HG02938 (cell line): ENCODE measurements at regions not wholly inside any gene's neighbourhood (a gene's known extent, or its start where the extent isn't known, plus 50 kb on each side); places are given as distances from the start of the nearest gene placed in this dataset.
"Not testable (repeated sequence)": the region's sequence is repeated elsewhere in the genome, so short reads cannot be mapped to it uniquely, and the experiment has no call there.

Experiments
- ATAC-seq: cut with Tn5 transposase; IDR thresholded peaks from one replicate; pipeline ENCODE4 v1.9.1; 2021; ENCODE audit warnings: mild to moderate bottlenecking, moderate library complexity; ENCODE audit not compliant: unreplicated experiment

DNA sequence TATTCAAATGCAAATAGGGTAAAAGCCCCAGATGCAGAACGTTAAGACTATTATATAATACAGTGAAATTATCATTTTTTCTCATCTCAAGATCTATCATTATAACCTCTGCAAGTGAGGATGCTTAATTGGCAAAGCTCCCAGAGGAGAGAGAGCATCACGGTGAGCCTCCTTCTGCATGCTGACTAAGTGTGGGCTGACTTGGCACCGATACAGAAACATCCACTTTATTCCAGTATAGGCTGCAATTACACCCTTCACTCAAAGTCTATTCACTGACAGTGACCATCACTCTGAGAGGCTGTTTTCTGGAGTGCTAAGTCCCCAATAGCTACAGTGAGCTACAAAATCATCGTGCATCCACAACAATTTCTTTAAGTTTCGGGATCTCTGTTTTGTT lies 171.1 kb upstream of the NBPF9 start:
- ATAC-seq = not testable (repeated sequence)

DNA sequence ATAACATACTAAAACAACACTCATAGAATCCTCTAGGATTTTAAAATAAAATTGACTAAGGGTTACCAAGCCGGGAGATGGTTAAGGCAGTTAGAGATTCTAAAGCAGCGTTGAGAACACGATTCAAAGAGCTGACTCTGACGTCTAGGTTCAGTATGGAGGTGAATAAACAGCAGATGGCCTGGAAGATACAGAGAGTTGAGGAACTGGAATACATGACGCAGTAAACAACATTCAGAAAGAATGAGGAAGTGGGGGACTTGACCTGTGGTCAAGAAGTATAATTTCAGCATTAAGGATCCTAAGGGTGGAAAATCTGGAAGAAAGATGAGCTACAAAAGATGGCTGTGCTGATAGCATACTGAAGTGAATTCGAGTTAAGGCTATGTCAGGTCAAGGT lies 172.5 kb upstream of the NBPF9 start:
- ATAC-seq = not testable (repeated sequence)

DNA sequence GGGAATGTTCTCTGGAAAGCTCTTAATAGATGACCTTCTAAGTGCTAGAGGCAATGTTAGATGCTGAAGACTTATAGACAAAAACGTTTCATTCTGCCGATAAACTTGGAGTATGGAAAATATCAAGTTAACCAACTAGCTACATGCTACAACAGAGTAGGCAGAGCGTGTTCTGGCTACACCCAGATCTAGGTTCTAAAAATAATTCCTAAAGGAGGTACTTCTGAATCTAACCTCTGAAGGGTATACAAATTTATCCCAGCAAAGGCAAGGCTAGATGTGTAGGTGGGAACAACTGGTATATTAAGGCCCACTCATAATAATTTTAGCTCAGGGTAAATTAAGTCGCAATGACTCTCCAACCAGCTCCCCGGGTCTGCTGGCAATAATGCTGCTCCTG lies 173.1 kb upstream of the NBPF9 start:
- ATAC-seq = not testable (repeated sequence)

DNA sequence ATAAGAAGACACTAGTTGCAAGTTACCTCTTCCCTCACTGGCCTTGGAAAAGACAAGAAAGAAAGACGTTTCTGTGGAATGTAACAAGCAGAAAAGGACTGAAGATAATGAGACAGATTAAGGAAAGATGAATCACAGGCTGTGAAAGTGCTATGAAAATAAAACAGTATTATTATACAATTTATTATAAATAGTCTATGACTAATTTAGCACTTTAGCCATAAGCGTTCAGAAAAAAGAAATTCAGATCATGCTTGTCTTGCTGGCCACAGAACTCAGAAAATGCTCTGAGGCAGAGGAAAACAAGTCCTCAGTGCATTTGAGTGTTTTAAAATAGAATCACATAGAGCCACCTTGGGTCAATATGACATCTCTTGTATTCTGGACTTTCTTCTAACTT lies 174.8 kb upstream of the NBPF9 start:
- ATAC-seq = not testable (repeated sequence)

DNA sequence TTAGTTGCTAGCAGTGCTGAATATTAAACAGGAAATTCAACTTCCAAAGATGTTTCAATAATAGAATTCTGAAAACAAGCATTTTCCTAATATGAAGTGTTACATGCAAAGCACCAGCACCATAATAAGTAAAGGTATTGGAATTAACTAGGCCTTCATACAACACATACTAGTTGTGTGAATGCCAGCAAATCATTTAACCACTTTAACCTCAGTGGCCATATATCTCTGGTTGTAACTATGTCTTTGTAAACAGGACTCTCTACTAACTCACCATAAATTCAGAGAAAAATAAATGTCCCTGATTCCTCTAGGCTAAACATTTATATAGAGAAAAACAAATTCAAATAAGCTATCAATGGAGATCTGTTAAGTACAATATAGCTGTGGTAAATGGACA lies 175.7 kb upstream of the NBPF9 start:
- ATAC-seq = not testable (repeated sequence)

DNA sequence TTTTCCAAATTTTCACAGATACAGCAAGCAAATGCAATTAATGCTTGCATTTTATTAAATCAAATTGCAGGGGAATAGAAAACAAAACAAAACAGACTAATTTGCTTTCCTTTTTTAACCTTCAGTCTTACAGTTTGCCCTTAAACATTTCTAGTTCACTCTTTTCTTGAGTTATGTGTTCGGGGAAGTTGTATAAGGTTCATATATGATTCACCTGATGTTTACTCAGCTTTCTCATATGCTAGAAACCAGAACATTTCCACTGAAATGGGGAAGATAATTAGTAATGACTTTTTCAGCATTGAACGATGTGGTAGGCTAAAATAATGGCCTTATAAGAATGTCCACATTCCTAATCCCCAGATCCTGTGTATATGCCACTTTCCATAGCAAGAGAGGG lies 176.2 kb upstream of the NBPF9 start:
- not testable (repeated sequence) for ATAC-seq

DNA sequence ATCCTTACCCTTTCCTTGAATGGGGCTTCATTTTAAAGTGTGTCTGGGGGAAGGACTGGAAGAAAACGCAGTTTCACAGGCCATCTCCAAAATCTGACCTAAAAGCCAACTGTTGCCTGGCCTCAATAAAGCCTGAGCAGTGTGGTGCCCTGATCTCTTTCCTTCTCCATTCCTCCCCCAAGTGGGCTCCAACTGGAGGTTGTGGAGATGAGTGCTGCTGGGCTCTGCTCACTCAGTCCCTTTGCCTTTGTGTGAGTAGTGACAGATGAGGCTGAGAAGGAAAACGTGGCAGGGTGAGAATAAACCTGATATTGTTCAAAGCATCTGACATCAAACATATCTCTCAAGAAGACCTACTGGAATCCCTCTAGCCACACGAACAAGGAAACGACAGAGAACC lies 181.4 kb upstream of the NBPF9 start:
- ATAC-seq = not testable (repeated sequence)

DNA sequence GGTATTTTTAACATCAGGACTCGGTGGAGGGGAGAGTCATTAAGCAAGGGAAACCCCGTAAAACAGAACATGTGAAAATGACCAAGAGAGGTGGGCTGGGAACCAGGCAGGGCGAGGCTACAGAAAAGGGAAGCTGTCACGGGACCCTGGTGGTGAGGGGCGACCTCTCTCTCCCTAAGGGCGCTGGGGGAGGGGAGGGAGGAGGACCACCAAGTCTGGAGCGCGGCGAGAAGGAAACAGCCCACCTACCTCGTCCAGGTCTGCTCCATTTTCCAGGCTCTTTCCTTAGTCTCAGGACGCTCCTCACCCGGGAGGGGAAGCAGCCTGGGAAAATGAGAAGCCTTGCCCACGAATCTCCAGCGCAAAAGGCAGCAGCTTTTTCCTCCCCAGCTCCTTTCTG lies 181.9 kb upstream of the NBPF9 start:
- not testable (repeated sequence) for ATAC-seq

DNA sequence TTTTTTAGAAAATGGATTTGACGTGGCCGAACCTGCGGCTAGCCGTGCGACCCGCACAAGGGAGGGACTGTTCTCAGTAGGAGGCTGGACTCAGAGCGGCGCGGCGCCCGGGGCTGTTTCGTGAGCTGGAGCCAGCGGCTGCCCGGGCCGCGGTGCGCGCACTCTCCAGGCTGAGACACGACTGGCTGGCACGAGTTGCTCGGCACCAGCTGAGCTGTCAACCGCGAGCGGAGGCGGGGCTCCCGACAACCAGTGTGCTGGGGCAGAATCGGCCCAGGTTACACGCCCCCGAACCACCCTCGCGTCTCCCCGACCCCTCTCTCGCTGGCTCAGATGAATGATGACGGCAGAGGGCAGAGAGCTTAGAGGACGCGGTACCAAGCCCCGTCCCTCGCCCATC lies 182.3 kb upstream of the NBPF9 start:
- ATAC-seq = not testable (repeated sequence)

DNA sequence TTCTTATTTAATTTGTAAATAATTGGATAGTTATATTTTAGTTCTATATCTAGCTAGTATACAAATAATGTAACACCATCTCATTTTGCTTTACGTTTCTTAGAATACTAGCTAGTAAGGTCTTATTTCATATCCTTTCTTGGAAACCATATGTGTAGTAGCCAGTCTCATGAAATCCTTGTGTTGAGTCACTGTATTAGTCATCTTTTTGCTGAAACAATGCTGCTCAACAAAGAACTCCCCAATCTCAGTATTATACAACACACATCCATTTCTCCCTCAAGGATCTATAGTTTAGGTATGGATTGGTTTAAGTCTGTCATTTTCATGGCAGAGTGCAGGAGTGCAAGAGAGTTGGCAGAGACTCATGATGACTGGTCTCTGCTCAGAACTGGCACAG lies 185.2 kb upstream of the NBPF9 start:
- ATAC-seq = not testable (repeated sequence)

DNA sequence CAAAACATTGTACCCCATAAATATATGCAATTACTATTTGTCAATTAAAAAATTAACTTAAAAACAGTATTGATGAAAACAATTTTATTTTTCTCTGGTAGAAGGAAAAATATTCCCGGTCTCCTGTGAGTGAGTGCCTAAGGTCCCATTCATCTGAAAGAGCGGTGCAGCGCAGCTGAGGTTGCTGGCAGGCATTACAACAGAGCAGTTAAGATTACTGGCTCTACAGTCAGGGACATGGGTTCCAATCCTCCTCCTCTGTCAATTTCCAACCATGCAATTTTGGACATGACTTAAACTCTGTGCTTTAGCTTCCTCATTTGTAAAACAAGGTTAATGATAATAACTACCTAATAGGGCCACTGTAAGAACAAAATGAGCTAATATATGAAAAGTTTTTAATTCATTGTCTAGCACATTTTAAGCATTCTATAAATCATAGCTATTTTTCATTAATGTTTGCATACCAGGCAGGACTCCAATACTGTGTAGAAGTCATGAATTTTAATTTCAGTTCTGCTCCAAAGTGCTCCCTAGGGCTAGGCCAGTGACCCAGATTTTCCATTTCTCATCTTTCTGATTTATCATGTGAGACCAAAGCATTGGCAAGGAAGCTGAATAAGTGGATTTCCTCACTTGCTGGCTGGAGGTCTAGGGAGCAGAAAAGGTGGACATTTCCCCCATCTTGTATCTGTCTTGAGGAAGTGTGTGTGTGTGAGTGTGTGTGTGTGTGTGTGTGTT lies 174.2 kb upstream of the NBPF19 start:
- ATAC-seq = not testable (repeated sequence)

DNA sequence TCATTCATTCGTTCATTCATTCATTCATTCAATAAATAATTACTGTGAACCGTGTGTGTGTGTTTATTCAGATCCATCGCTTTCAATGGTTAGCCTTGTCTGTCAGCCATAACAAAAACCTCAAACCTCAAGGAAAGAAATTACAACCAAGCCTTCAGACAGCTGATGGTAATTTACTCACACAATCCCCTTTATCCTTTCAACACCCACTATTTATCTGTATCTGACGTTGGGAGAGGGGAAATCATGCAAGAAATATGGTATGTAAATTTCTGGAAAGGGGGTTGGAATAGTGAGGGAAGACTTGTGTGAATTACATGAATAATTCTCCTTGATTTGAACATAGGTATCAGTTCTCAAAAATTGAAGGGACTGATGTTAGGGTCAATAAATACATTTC lies 173.6 kb upstream of the NBPF19 start:
- ATAC-seq = not testable (repeated sequence)

DNA sequence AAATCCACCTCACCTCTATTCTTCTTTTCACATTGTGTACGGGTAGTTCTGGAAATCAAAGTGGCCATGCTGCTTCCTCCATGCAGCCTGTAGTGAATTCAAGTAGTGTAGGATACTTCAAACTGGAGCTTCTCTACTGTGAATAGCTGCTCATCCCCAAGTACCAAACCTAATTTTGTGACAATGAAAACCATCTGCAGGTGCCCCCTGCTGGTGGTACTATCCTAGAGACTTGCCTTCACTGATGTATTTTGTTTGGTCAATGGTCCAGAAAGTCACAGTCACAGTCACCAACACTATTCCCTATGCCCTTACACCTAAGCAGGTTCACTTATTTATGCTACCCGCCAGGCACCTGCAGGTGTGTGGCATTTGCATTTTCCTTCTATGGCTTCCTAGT lies 170.0 kb upstream of the NBPF19 start:
- not testable (repeated sequence) for ATAC-seq

DNA sequence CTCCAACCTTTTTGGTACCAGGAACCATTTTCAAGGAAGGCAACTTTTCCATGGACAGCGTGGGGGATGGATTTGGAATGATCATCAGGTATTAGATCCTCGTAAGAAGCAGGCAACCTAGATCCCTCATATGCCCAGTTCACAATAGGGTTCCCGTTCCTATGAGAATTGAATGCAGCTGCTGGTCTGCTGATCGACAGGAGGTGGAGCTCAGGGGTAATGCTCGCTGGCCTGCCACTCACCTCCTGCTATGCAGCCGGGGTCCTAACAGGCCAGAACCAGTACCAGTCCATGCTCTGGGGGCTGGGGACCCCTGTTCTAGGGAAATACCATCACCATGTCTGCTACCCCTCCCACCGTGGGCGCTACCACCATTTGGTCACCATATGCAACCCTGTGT lies 167.2 kb upstream of the NBPF19 start:
- not testable (repeated sequence) for ATAC-seq

DNA sequence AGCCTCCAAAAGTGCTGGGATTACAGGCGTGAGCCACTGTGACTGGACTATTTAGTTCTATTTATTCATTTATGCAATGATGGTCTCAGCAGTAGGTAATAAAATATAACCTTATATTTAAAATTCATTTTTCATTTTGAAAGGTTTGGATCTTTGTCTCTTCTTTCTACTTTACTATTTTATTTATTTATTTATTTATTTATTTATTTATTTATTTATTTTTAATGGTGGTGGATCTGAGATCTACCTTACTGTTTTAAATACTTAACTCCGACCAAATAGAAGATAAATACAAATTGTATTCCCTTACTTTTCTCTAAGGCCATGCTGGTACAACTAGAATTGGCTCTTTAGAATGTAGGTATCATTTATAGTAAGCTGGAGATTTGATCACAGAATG lies 159.9 kb upstream of the NBPF19 start:
- not testable (repeated sequence) for ATAC-seq

DNA sequence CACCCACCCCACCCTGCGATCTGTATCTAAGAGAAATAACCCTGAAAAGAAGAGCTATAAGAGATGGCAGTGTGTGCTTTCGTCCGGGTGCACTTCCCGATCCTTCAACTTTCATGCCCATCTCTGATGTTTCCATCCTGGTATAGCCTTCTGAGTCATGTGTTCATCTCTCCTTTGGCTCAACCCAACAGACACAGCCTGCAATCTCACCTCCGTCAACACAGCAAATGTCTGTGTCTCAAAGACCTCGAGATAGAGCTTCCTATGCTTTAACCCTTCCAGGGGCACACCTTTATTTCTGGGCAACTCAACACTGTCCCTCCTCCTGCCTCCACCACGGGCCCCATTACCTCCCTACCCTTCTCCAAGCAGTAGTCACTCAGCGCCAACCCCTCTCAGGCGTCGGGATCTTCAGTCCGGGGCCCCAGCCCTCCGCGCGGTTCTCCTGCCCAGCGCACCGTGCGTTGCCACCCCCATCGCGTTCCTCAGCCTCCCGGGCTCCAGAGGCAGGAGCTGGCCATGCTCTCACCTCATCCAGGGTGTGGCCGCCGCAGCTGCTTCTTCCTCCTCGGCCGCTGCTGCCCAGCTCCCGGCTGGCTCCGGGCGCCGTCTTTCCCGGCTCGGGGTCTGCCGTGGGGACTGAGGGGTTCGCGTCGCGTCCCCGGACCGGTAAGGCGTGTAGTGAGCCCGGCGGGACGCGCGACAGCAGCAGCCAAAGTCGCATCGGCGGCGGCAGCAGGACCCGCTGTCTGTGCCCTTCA lies 153.7 kb upstream of the NBPF19 start:
- ATAC-seq = not testable (repeated sequence)

DNA sequence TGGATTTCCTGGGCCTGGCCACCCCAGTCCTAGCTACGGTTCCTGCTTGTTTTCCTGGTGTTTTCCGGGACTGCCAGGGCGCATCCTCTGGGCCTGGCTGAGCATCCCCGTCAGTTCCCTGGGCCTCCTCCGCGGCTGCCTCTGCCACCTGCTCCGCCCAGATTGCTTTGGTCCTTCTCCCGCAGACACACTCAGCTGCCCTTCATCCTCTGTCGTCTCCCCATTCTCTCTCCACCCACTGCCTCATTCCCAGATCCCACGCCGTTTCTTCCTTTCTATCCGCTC lies 153.2 kb upstream of the NBPF19 start:
- ATAC-seq = not testable (repeated sequence)

DNA sequence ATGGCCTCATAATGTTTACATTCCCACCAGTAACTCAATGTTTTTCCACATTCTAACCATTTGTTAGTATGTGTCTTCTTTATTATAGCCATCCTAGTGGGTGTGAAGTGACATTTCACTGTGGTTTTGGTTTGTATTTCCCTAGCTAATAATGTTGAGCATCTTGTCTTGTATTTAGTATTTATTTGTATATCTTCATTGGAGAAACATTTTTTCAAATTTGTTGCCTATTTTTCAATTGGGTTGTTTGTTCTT lies 144.8 kb upstream of the NBPF19 start:
- not testable (repeated sequence) for ATAC-seq

DNA sequence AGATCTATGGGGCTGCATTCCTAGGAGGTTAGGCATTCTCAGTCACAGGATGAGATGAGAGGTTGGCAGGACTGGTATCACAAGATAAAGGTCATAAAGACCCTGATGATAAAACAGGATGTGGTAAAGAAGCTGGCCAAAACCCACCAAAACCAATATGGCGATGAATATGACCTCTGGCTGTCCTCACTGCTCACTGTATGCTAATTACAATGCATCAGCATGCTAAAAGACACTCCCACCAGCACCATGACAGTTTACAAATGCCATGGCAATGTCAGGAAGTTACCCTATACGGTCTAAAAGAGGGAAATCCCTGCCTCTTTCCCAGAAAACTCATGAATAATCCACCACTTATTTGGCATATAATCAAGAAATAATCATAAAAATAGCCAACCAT lies 138.8 kb upstream of the NBPF19 start:
- ATAC-seq = not testable (repeated sequence)

DNA sequence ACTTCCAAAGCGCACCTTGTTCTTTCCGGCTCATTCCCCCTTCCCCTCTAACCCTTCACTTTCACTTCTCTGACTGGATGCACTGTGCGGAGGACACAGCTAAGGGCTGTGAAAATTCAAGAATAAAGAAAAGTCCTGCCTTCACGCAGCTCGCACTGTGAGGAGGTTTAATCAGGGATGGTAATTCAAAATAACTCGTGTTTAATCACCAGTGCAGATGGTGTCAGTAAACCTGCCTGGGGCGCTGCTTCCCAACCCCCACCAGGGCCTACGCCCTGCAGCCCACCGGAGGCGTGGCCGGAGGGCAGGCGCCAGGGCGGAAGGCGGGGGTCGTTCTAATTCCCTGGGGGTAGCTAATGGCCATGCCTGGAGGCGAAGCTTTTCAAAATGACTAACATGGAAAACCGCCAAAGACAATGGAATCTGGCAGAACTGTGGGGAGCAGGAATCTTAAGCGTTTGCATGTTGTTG lies 136.6 kb upstream of the NBPF19 start:
- ATAC-seq = not testable (repeated sequence)

DNA sequence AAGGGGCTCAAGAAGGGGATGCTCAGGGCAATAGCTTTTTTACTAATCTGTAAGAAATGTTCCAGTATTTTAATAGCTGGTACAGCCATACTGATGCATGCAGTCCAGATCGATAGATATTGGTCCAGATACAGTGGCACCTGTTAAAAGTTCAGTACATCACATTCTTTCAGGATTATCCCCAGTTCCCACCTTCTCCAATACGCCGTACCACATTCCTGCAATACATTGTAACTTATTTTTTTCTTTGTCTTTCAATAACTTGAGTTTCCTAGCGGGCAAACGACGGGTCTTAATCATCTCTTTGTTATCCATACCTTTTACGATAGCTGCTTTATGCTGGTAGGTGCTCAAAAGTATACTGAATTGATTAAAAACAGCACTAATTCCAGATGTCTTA lies 136.1 kb upstream of the NBPF19 start:
- not testable (repeated sequence) for ATAC-seq

DNA sequence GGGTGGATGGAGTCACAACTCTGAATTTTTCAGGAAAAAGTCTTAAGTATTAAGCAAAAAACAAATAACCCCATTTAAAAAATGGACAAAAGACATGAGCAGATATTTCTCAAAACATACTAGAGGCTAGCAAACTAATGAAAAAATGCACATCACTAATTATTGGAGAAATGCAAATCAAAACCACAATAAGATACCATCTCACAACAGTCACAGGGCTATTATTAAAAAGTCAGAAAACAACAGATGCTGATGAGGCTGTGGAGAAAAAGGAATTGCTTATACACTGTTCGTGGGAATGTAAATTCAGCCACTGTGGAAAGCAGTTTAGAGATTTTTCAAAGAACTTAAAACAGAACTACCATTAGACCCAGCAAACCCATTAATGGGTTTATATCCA lies 125.4 kb upstream of the NBPF19 start:
- ATAC-seq = not testable (repeated sequence)

DNA sequence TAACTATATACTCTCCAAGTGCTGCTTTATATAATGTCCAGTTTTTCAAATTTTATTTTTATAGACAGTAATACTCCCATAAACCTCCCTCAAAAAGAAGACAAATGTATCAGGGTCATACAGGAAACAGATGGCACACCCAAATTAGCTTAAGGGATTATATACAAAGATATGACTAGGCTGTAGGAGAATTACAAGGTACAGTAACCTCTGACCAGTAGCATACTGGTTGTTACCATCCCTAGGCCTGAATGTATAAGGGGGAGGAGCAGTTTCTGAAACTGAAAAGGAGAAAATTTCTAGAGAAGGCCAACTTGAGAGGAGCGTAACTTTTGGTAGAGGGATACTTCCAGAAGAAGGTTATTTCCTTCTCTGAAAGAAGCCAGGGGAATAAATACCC lies 122.6 kb upstream of the NBPF19 start:
- ATAC-seq = not testable (repeated sequence)
